ENCODE measurements at regions not wholly inside any gene's neighbourhood (a gene's known extent, or its start where the extent isn't known, plus 50 kb on each side); places are given as distances from the start of the nearest gene placed in this dataset.

DNA sequence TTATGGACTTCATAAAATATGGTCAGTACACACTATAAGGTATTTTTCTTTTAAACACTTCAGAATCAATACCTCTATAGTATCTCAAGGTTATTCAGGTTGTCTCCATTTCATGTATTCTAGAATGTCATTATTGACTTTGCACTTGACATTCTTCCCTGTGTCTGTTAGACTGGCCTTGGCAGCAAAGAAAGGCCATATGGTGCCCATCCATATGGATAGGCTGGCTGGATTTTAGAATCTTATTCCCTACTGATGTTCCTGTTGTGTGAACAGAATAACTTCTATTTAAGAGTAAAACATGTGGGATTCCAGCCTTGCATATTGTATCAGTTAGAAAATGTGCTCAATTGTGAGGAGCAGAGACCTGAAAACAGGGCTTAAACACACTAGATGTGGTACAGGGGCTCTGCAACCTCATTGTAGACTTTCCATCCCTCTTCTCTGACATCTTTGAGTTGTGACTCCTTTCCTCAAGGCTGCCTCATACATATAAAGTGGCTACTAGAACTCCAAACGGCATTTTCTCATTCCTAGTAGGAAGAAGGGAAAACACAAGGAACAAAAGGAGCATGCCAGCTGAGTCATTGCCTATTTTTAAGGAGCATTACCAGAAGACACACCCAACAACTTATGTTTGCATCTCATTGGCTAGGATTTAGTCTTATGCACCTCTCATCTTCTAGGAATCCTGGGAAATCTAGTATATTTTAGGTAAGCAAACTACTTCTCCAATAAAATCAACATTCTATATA, 221.2 kb upstream of the TMPO start:
- Histone ChIP-seq H3K36me3 (ENCODE audit: insufficient read depth, low read length) (no peaks in the 10 kb centered on the region), H3K4me1 (ENCODE audit: control insufficient read depth, insufficient read depth, low read length, unreplicated experiment) (no peaks in the 10 kb centered on the region), H3K79me2 (ENCODE audit: control insufficient read depth, insufficient read depth, low read length, unreplicated experiment) (no peaks in the 10 kb centered on the region), H3K4me3 (ENCODE audit: low read depth, low read length) (no peak overlapping the region), H2AFZ (ENCODE audit: low read length, unreplicated experiment) (no peak overlapping the region), H3K27ac (ENCODE audit: low read depth, low read length) (no peak overlapping the region), H3K27me3 (ENCODE audit: insufficient read depth, low read length) (peaks cover 12% of the 10 kb centered on the region)

DNA sequence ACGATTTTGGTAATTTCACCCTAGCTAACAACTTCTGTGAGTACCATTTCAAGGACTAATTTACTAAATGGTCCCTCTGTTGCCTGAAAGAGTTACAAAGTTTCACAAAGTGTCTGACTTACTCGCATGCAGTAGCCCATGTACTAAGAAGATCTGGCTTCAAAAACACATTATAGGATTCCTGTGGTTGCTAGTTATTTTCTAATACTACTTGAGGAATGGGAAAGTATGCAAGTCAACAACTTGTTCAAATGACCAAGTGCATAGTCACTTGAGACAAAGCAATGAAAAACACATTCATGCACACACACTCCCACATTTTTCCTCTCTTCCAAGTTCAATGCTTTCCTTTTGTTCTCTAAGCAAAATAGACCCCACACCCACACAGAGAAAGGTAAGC, 219.7 kb upstream of the TMPO start:
- no peaks in the 10 kb centered on the region for H3K79me2 ChIP-seq (ENCODE audit: control insufficient read depth, insufficient read depth, low read length, unreplicated experiment)
- H2AFZ ChIP-seq (ENCODE audit: low read length, unreplicated experiment), result no peak overlapping the region
- no peaks in the 10 kb centered on the region for H3K4me1 ChIP-seq (ENCODE audit: control insufficient read depth, insufficient read depth, low read length, unreplicated experiment)
- no peak overlapping the region for H3K4me3 ChIP-seq (ENCODE audit: low read depth, low read length)
- H3K36me3 ChIP-seq (ENCODE audit: insufficient read depth, low read length), result no peaks in the 10 kb centered on the region
- peaks cover 15% of the 10 kb centered on the region for H3K27me3 ChIP-seq (ENCODE audit: insufficient read depth, low read length)
- no peak overlapping the region for H3K27ac ChIP-seq (ENCODE audit: low read depth, low read length)

DNA sequence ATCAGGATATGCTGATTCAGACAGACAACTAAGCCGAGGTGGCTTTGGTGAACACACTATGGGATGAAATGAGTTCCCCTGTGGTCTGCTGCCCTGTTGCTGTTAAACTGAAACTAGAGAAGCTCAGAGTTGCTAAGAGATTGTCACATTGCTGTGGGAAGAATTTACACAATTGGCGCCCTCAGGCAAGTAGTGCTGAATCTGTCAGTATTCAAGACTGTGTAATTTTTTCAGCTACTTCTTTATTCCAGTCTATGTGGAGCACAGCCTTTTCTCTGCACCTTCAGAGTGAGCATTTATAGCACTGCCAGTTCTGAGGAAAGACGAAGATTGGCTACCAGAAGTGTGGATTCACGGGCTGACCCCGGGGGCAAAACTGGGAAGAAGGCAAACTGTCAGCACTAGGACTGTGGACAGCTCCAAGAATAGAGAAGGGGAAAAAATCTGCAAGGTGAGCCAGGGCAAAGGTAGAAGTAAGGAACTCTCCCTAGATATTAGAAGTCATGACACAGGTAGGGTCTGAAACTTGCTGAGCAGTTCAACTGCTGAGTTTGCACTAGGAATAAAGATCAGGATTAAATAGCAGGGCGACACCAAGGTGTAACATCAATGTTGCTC, 218.8 kb upstream of the TMPO start:
- H3K27me3 ChIP-seq (ENCODE audit: insufficient read depth, low read length), result peaks cover 20% of the 10 kb centered on the region; the same call in 1 of the 2 replicates
- no peak overlapping the region for H2AFZ ChIP-seq (ENCODE audit: low read length, unreplicated experiment)
- no peaks in the 10 kb centered on the region for H3K36me3 ChIP-seq (ENCODE audit: insufficient read depth, low read length)
- no peak overlapping the region for H3K4me3 ChIP-seq (ENCODE audit: low read depth, low read length)
- H3K79me2 ChIP-seq (ENCODE audit: control insufficient read depth, insufficient read depth, low read length, unreplicated experiment), result no peaks in the 10 kb centered on the region
- H3K27ac ChIP-seq (ENCODE audit: low read depth, low read length), result no peak overlapping the region
- H3K4me1 ChIP-seq (ENCODE audit: control insufficient read depth, insufficient read depth, low read length, unreplicated experiment), result no peaks in the 10 kb centered on the region

DNA sequence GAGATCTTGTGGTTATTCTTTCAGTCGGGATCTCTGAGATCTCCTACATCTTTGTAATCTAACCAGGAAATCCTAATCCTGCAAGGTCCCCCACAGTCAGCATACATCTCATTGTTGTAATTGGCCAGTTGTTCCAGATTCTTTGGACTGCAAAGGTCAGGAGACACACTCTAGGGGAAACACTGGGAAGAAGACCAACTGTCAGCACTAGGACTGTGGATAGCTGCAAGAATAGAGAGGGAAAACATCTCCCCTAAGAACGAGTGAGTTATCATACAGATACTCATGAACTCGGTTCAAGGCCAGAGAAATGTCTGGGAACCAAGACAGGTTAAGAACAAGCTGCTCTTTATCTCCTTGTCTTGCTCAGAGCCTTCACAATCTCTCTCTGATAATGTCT, 217.9 kb upstream of the TMPO start:
- Histone ChIP-seq H3K27me3 (ENCODE audit: insufficient read depth, low read length) (peaks cover 20% of the 10 kb centered on the region; the same call in 1 of the 2 replicates), H3K36me3 (ENCODE audit: insufficient read depth, low read length) (no peaks in the 10 kb centered on the region), H3K4me1 (ENCODE audit: control insufficient read depth, insufficient read depth, low read length, unreplicated experiment) (no peaks in the 10 kb centered on the region), H3K4me3 (ENCODE audit: low read depth, low read length) (no peak overlapping the region), H3K79me2 (ENCODE audit: control insufficient read depth, insufficient read depth, low read length, unreplicated experiment) (no peaks in the 10 kb centered on the region), H2AFZ (ENCODE audit: low read length, unreplicated experiment) (no peak overlapping the region), H3K27ac (ENCODE audit: low read depth, low read length) (no peak overlapping the region)

DNA sequence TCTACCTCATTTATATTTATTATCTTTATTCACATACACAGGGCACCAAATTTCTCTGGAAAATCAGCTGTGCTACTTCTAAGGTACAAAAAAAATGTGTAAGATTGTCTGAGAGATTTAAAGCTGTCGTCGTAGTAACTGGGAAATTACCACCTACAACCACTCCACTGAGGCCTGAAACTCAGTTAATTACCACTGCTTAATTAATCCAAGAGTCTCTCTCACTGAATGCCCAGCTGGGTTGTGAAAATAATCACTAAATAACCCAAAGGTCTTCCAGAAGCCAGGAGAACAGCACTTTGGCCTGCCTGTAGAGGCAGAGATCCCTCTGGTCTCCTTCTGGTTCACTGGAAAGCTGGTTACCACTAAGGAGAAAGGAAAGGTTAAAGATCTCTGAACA, 207.2 kb upstream of the TMPO start:
- H3K36me3 ChIP-seq (ENCODE audit: insufficient read depth, low read length), result no peaks in the 10 kb centered on the region

DNA sequence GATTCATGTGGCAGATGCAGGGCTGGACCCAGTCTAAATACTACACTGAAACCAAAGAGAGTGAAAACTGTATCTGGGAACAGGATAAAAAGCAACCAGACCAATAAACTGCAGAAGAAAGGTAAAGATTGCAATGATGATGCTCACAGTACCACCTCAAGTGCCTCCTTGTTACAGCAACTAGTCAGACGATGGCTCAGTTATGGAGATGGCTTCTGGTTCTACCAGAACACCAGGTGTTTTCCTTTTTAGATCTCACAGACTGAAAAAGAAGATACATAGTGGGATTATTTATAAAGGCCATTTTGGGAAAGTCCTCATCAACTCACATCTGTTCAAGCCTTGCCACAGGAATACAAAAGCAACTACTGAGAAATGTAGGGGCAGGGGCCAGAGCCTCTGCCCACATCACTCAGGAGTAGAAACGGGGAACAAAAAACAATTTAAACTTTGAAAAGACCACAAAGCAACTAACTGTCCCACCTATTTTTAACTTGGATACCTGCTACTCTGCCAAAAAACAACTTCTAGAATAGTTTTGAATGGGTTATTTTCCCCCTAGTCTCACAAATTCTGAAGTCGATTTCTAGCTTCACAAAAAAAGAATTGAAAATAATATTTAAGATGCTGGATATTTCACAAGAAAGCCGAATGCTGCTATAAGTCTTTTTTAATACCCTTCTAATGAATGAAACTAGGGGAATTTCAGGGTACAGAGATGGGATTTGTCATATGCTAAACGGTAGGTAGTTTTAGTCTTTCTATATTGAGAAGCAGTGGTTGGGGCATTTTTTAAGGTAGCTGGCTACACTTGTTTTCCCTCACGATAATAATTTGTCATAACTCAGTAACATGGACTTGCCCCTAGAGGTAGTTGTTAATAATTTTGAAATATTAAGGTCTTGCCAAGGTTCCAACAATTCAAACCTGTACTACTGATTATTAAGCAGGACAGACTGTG, 197.2 kb upstream of the TMPO start:
- H3K79me2 ChIP-seq (ENCODE audit: control insufficient read depth, insufficient read depth, low read length, unreplicated experiment), result no peaks in the 10 kb centered on the region
- no peaks in the 10 kb centered on the region for H3K4me1 ChIP-seq (ENCODE audit: control insufficient read depth, insufficient read depth, low read length, unreplicated experiment)
- H3K4me3 ChIP-seq (ENCODE audit: low read depth, low read length), result no peak overlapping the region
- no peak overlapping the region for H3K27ac ChIP-seq (ENCODE audit: low read depth, low read length)
- H3K27me3 ChIP-seq (ENCODE audit: insufficient read depth, low read length), result peaks cover 20% of the 10 kb centered on the region
- H2AFZ ChIP-seq (ENCODE audit: low read length, unreplicated experiment), result no peak overlapping the region
- no peaks in the 10 kb centered on the region for H3K36me3 ChIP-seq (ENCODE audit: insufficient read depth, low read length)

More for the DNA sequence above, 207.2 kb upstream of the TMPO start:
- Histone ChIP-seq H3K27me3 (ENCODE audit: insufficient read depth, low read length) (0 out of 2 replicates have a peak, but pooled peaks cover 3% of the 10 kb centered on the region), H3K4me1 (ENCODE audit: control insufficient read depth, insufficient read depth, low read length, unreplicated experiment) (no peaks in the 10 kb centered on the region), H3K4me3 (ENCODE audit: low read depth, low read length) (no peak overlapping the region), H2AFZ (ENCODE audit: low read length, unreplicated experiment) (no peak overlapping the region), H3K79me2 (ENCODE audit: control insufficient read depth, insufficient read depth, low read length, unreplicated experiment) (no peaks in the 10 kb centered on the region), H3K27ac (ENCODE audit: low read depth, low read length) (no peak overlapping the region)

DNA sequence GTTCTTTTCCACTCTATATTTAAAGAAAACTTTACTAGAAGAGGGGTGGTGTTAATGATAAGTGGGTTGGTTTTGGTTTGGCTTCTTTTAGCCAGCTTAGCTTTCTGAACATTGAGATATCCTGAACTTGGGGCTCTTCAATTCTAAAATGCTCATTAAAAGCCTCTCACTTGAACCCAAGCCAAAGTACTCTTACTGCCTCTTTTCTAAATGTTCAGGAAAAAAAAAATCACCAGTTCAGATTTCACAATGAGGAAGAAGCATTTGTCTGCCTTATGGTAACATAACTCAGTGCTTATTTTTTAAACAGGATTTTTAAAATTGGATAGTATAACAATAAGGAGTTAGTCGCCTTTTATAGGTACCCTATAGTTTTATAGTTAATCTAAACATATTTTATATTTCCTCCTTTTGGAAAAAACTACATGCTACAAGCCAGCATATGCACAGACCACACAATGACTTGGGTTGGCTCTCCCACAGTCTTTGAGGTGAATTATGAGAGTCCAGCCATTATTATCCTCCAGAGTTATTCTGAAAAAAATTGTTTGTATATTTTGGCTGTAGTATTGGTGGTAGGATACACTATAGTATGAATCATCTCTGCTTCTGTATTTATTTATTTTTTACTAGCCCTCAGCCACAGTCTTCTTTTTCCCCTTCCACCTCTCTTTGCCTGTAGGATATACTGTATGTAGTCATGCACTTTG, 195.5 kb upstream of the TMPO start:
- Histone ChIP-seq H3K4me1 (ENCODE audit: control insufficient read depth, insufficient read depth, low read length, unreplicated experiment) (no peaks in the 10 kb centered on the region), H3K4me3 (ENCODE audit: low read depth, low read length) (no peak overlapping the region), H2AFZ (ENCODE audit: low read length, unreplicated experiment) (no peak overlapping the region), H3K27ac (ENCODE audit: low read depth, low read length) (no peak overlapping the region), H3K36me3 (ENCODE audit: insufficient read depth, low read length) (no peaks in the 10 kb centered on the region), H3K79me2 (ENCODE audit: control insufficient read depth, insufficient read depth, low read length, unreplicated experiment) (no peaks in the 10 kb centered on the region), H3K27me3 (ENCODE audit: insufficient read depth, low read length) (peaks cover 20% of the 10 kb centered on the region)

DNA sequence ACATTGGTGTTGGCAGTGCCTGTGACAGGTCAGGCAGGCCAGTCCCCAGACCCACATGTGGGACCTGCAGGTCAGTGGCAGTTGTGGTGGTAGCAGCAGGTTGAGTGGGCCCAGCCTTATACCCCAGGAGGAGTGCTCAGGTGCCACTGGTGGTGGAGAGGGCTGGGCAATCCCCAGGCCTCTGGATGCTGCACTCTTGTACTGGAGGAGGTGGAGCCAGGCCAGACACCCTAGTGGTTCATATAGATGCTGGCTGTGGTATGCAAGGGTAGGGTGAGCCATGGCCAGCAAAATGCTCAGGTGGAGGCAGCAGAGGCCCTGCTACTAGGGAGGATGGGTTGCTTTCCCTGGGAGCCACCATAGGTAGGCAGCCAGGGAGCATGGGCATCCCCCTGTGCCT, 190.4 kb upstream of the TMPO start:
- no peaks in the 10 kb centered on the region for H3K79me2 ChIP-seq (ENCODE audit: control insufficient read depth, insufficient read depth, low read length, unreplicated experiment)
- H3K27ac ChIP-seq (ENCODE audit: low read depth, low read length), result no peak overlapping the region
- H3K4me1 ChIP-seq (ENCODE audit: control insufficient read depth, insufficient read depth, low read length, unreplicated experiment), result no peaks in the 10 kb centered on the region
- H3K36me3 ChIP-seq (ENCODE audit: insufficient read depth, low read length), result no peaks in the 10 kb centered on the region
- H2AFZ ChIP-seq (ENCODE audit: low read length, unreplicated experiment), result no peak overlapping the region
- H3K27me3 ChIP-seq (ENCODE audit: insufficient read depth, low read length), result peaks cover 10% of the 10 kb centered on the region
- H3K4me3 ChIP-seq (ENCODE audit: low read depth, low read length), result no peak overlapping the region

DNA sequence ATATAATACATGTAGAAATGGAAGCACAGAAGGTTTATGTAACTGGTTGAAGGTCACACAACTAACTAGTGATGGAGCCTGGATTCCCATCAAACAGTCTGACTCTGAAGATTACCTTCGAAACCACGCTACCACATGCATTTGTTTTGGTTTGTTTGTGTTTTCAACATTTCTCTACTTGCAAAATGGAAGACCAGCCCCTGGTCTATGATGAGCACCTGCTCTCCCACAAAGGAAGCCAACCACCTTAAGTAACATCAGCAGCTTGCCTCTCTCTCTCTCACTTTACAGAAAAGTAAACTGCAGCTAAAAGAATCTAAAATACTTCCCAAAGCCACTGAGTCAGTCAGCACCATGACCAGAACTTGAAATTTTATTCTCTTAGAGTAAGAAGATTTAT, 186.9 kb upstream of the TMPO start:
- Histone ChIP-seq H3K27ac (ENCODE audit: low read depth, low read length) (no peak overlapping the region), H2AFZ (ENCODE audit: low read length, unreplicated experiment) (no peak overlapping the region), H3K4me3 (ENCODE audit: low read depth, low read length) (no peak overlapping the region), H3K36me3 (ENCODE audit: insufficient read depth, low read length) (no peaks in the 10 kb centered on the region), H3K79me2 (ENCODE audit: control insufficient read depth, insufficient read depth, low read length, unreplicated experiment) (no peaks in the 10 kb centered on the region), H3K27me3 (ENCODE audit: insufficient read depth, low read length) (peaks cover 20% of the 10 kb centered on the region), H3K4me1 (ENCODE audit: control insufficient read depth, insufficient read depth, low read length, unreplicated experiment) (no peaks in the 10 kb centered on the region)

DNA sequence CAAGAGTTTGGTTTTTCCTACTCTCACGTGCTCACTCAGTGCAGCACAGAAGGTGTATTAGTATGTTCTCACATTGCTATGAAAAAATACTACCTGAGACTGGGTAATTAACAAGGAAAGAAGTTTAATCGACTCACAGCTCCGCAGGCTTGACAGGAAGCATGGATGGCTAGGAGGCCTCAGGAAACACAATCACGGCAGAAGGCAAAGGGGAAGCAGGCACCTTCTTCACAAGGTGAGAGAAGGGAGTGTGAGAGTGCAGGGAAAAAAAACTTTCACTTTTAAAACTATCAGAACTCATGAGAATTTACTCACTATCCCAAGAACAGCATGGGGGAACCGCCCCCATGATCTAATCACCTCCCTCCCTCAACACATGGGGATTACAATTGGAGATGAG, 185.8 kb upstream of the TMPO start:
- no peak overlapping the region for H2AFZ ChIP-seq (ENCODE audit: low read length, unreplicated experiment)
- H3K27me3 ChIP-seq (ENCODE audit: insufficient read depth, low read length), result peaks cover 24% of the 10 kb centered on the region
- H3K79me2 ChIP-seq (ENCODE audit: control insufficient read depth, insufficient read depth, low read length, unreplicated experiment), result no peaks in the 10 kb centered on the region
- H3K4me1 ChIP-seq (ENCODE audit: control insufficient read depth, insufficient read depth, low read length, unreplicated experiment), result no peaks in the 10 kb centered on the region
- H3K27ac ChIP-seq (ENCODE audit: low read depth, low read length), result no peak overlapping the region
- no peak overlapping the region for H3K4me3 ChIP-seq (ENCODE audit: low read depth, low read length)
- no peaks in the 10 kb centered on the region for H3K36me3 ChIP-seq (ENCODE audit: insufficient read depth, low read length)
